IMR-90 (cell line): ENCODE measurements at regions not wholly inside any gene's neighbourhood (a gene's known extent, or its start where the extent isn't known, plus 50 kb on each side); places are given as distances from the start of the nearest gene placed in this dataset.

Source experiments
- ATAC-seq: fragments of 200-7000 bp; cut with Tn5 transposase; 2 replicates; pipeline ENCODE4 v1.9.1; 2020; ENCODE audit warnings: low read depth, mild to moderate bottlenecking, moderate library complexity
- BruUV-seq: library from RNA; stranded (reverse); fragments of 400-500 nt; replicated peaks from 2 replicates; lab custom pipeline; 2021; lab: Mats Ljungman, UMichigan
- CTCF ChIA-PET: fragments of 300-600 bp; formaldehyde crosslinking; extraction: SDS; loops from one replicate; lab custom pipeline; 2021; ENCODE audit warnings: antibody characterized with exemption; lab: Yijun Ruan, JAX
- POLR2A ChIA-PET: fragments of 300-600 bp; sonication (Branson Sonifier 250); formaldehyde crosslinking; loops from one replicate; lab custom pipeline; 2022; ENCODE audit warnings: antibody characterized with exemption; ENCODE audit not compliant: unreplicated experiment; lab: Charles Lee
- DNase-seq: peaks from one replicate; pipeline ENCODE4 v3.0.0; 2013
- H2AFZ ChIP-seq: replicated peaks from 2 replicates; pipeline ENCODE3; 2013; ENCODE audit warnings: low read length, mild to moderate bottlenecking; ENCODE audit not compliant: poor library complexity
- H2AK5ac ChIP-seq: 2 replicates; pipeline ENCODE4 v1.6.1; 2013; ENCODE audit warnings: low read depth, low read length, inconsistent platforms
- H2AK9ac ChIP-seq: replicated peaks from 2 replicates; pipeline ENCODE3; 2013; ENCODE audit warnings: mild to moderate bottlenecking, low read depth, low read length, moderate library complexity; ENCODE audit not compliant: poor library complexity
- H2BK120ac ChIP-seq: 2 replicates; pipeline ENCODE4 v1.6.1; 2013; ENCODE audit warnings: low read depth, low read length, inconsistent platforms
- H2BK15ac ChIP-seq: 3 replicates; pipeline ENCODE4 v1.6.1; 2013; ENCODE audit warnings: low read depth, low read length, inconsistent platforms
- H2BK20ac ChIP-seq: 2 replicates; pipeline ENCODE4 v1.6.1; 2013; ENCODE audit warnings: low read depth, mild to moderate bottlenecking, inconsistent platforms, low read length, moderate library complexity
- H2BK5ac ChIP-seq: 2 replicates; pipeline ENCODE4 v1.6.1; 2013; ENCODE audit warnings: mild to moderate bottlenecking, low read depth, low read length, inconsistent platforms; ENCODE audit not compliant: poor library complexity, severe bottlenecking
- H3K14ac ChIP-seq: replicated peaks from 2 replicates; pipeline ENCODE4 v1.6.1; 2013; ENCODE audit warnings: low read depth, low read length, inconsistent platforms
- H3K18ac ChIP-seq: 2 replicates; pipeline ENCODE4 v1.6.1; 2013; ENCODE audit warnings: low read depth, low read length, control low read depth
- H3K23ac ChIP-seq: 2 replicates; pipeline ENCODE4 v1.6.1; 2013; ENCODE audit warnings: low read depth, low read length, inconsistent platforms
- H3K27ac ChIP-seq: 2 replicates; pipeline ENCODE4 v1.5.1; 2013; ENCODE audit warnings: mild to moderate bottlenecking, control low read depth, low read length; ENCODE audit not compliant: insufficient read depth
- H3K27me3 ChIP-seq: 2 replicates; pipeline ENCODE4 v1.6.1; 2013; ENCODE audit warnings: low read length; ENCODE audit not compliant: control insufficient read depth, insufficient read depth
- H3K36me3 ChIP-seq: 2 replicates; pipeline ENCODE4 v1.6.1; 2013; ENCODE audit warnings: low read length, mixed read lengths; ENCODE audit not compliant: control insufficient read depth, insufficient read depth
- H3K4ac ChIP-seq: 2 replicates; pipeline ENCODE4 v1.6.1; 2013; ENCODE audit warnings: low read depth, low read length, inconsistent platforms
- H3K4me1 ChIP-seq: 2 replicates; pipeline ENCODE4 v1.6.1; 2013; ENCODE audit warnings: low read length, mixed read lengths; ENCODE audit not compliant: control insufficient read depth, insufficient read depth
- H3K4me2 ChIP-seq: 2 replicates; pipeline ENCODE4 v1.6.1; 2013; ENCODE audit warnings: low read depth, mild to moderate bottlenecking, control low read depth, low read length, moderate library complexity
- H3K4me3 ChIP-seq: 2 replicates; pipeline ENCODE4 v1.5.1; 2013; ENCODE audit warnings: low read depth, mild to moderate bottlenecking, control low read depth, low read length, moderate library complexity; ENCODE audit not compliant: insufficient read depth
- H3K56ac ChIP-seq: 2 replicates; pipeline ENCODE4 v1.6.1; 2013; ENCODE audit warnings: low read length, inconsistent platforms; ENCODE audit not compliant: insufficient read depth; ENCODE audit errors: extremely low read depth
- H3K79me1 ChIP-seq, 2 experiments: 2 replicates each; pipeline ENCODE4 v1.6.1; 2013; ENCODE audit warnings: low read length in 2 of 2, inconsistent platforms in 1 of 2, low read depth in 1 of 2
- H3K9ac ChIP-seq: 2 replicates; pipeline ENCODE4 v1.6.1; 2013; ENCODE audit warnings: low read depth, low read length, control low read depth
- H3K9me1 ChIP-seq: 2 replicates; pipeline ENCODE4 v1.6.1; 2013; ENCODE audit warnings: low read length, inconsistent platforms; ENCODE audit not compliant: insufficient read depth
- H3K9me3 ChIP-seq: 2 replicates; pipeline ENCODE4 v1.6.1; 2013; ENCODE audit warnings: low read length; ENCODE audit not compliant: control insufficient read depth, insufficient read depth
- H4K20me1 ChIP-seq: 2 replicates; pipeline ENCODE4 v1.6.1; 2013; ENCODE audit warnings: low read length, inconsistent platforms; ENCODE audit not compliant: insufficient read depth
- H4K5ac ChIP-seq: 2 replicates; pipeline ENCODE4 v1.6.1; 2013; ENCODE audit warnings: mild to moderate bottlenecking, low read depth, low read length, control low read depth
- H4K8ac ChIP-seq, 2 experiments: 2 replicates each; pipeline ENCODE4 v1.6.1; 2013; ENCODE audit warnings: low read depth in 2 of 2, low read length in 2 of 2, control low read depth in 1 of 2, inconsistent platforms in 1 of 2
- H4K91ac ChIP-seq: 2 replicates; pipeline ENCODE4 v1.6.1; 2013; ENCODE audit warnings: low read depth, low read length, inconsistent platforms; ENCODE audit not compliant: insufficient read depth
- BHLHE40 ChIP-seq: fragments of 150-350 bp; IDR thresholded peaks from 2 replicates; pipeline ENCODE4 v1.6.1; 2016; ENCODE audit warnings: mild to moderate bottlenecking, low read depth, low read length
- CHD1 ChIP-seq: IDR thresholded peaks from 2 replicates; pipeline ENCODE4 v1.6.1; 2012; ENCODE audit warnings: low read depth, low read length, improper control_type of control experiment
- ELK1 ChIP-seq: fragments of 150-350 bp; IDR thresholded peaks from 2 replicates; pipeline ENCODE4 v1.6.1; 2016; ENCODE audit warnings: low read depth, mild to moderate bottlenecking, low read length, moderate library complexity, borderline replicate concordance
- FOS ChIP-seq: fragments of 150-350 bp; IDR thresholded peaks from 2 replicates; pipeline ENCODE4 v1.6.1; 2016; ENCODE audit warnings: low read depth, low read length
- MAFK ChIP-seq: IDR thresholded peaks from 2 replicates; pipeline ENCODE4 v1.6.1; 2012; ENCODE audit warnings: low read depth, low read length, improper control_type of control experiment
- MAZ ChIP-seq: IDR thresholded peaks from 2 replicates; pipeline ENCODE4 v1.6.1; 2012; ENCODE audit warnings: low read depth, mild to moderate bottlenecking, low read length, improper control_type of control experiment, moderate library complexity, borderline replicate concordance
- POLR2A ChIP-seq: IDR thresholded peaks from 2 replicates; pipeline ENCODE4 v1.6.1; 2012; ENCODE audit warnings: mild to moderate bottlenecking, low read depth, low read length
- RAD21 ChIP-seq: IDR thresholded peaks from 2 replicates; pipeline ENCODE4 v1.6.1; 2012; ENCODE audit warnings: low read length, improper control_type of control experiment
- RCOR1 ChIP-seq: IDR thresholded peaks from 2 replicates; pipeline ENCODE4 v1.6.1; 2012; ENCODE audit warnings: mild to moderate bottlenecking, low read length, improper control_type of control experiment; ENCODE audit not compliant: insufficient replicate concordance
- RFX5 ChIP-seq: IDR thresholded peaks from 2 replicates; pipeline ENCODE4 v1.8.0; 2012; ENCODE audit warnings: low read depth, mild to moderate bottlenecking, low read length, moderate library complexity
- WGBS, 2 experiments: methylation state at CpG; one replicate each; pipeline versions ENCODE4 v1.1.5 to v1.1.7; 2013; ENCODE audit warnings: missing lambda C conversion rate in 2 of 2; ENCODE audit not compliant: insufficient read length in 1 of 2; ENCODE audit errors: extremely low coverage in 2 of 2; 5-methylcytosine and 5-hydroxymethylcytosine counted together
- dilution Hi-C: fragments of 300-500 bp; cut with HindIII; formaldehyde crosslinking; loops from one replicate; pipeline ENCODE4 v1.14.3; 2018; ENCODE audit warnings: low sequenced_read_pairs; ENCODE audit not compliant: unreplicated experiment
- in situ Hi-C: fragments of 300-500 bp; cut with MboI; formaldehyde crosslinking; loops from 3 replicates; pipeline ENCODE4 v1.14.3; 2019; ENCODE audit warnings: low sequenced_read_pairs, inconsistent platforms, mixed read lengths
- intact Hi-C: fragments of 100-400 bp; cut with micrococcal nuclease; formaldehyde crosslinking; loops from 2 replicates; pipeline ENCODE4 v1.10.0; 2022

GRCh38 chr18:46322411-46322891, 218.3 kb downstream of the HAUS1 start:
- DNase-seq = no peak
- dilution Hi-C loops = no loop called here
- intact Hi-C loops = no loop called here

More at GRCh38 chr18:46322411-46322891, 218.3 kb downstream of the HAUS1 start:
- Histone ChIP-seq H3K4ac (no peak overlapping the region), H2BK5ac (no peak overlapping the region), H2AK9ac (no peak overlapping the region), H2BK15ac (no peak overlapping the region), H4K91ac (no peak overlapping the region), H3K4me2 (no peak overlapping the region), H3K9me1 (no peaks in the 10 kb centered on the region; the same call in 1 of the 2 replicates), H3K36me3 (no peaks in the 10 kb centered on the region), H4K5ac (no peak overlapping the region), H3K9me3 (no peaks in the 10 kb centered on the region), H3K4me3 (no peak overlapping the region), H3K56ac (no peak overlapping the region), H3K14ac (no peak overlapping the region), H2AK5ac (no peak overlapping the region), H3K4me1 (no peaks in the 10 kb centered on the region), H2AFZ (no peak overlapping the region), H3K23ac (no peak overlapping the region), H3K9ac (no peak overlapping the region), H3K79me1 (no peaks in the 10 kb centered on the region), H4K20me1 (no peaks in the 10 kb centered on the region), H2BK120ac (no peak overlapping the region), H3K27ac (no peak overlapping the region), H3K27me3 (peaks cover 4% of the 10 kb centered on the region), H2BK20ac (no peak overlapping the region), H3K18ac (no peak overlapping the region), H4K8ac (no peak overlapping the region)
- WGBS, 2 experiments = 80% methylated on average over 2 of the region's 13 CpGs; no CpG with 5 or more reads in 1 of the 2 experiments
- POLR2A ChIA-PET = no interaction called here
- no peak for TF ChIP-seq RAD21
- no peak for TF ChIP-seq POLR2A
- no peak for TF ChIP-seq RFX5
- no peak for TF ChIP-seq MAFK
- no peak for TF ChIP-seq RCOR1
- TF ChIP-seq FOS = no peak
- no peak for TF ChIP-seq CHD1
- no peak for TF ChIP-seq BHLHE40
- no peak for TF ChIP-seq MAZ
- TF ChIP-seq ELK1 = no peak
- BruUV-seq = no TSS peak
- CTCF ChIA-PET = no interaction called here
- no peak for ATAC-seq
- in situ Hi-C loops = no loop called here
